ENCODE measurements at regions not wholly inside any gene's neighbourhood (a gene's known extent, or its start where the extent isn't known, plus 50 kb on each side); places are given as distances from the start of the nearest gene placed in this dataset.

GRCh38 chr1:96256130-96256790 lies 465.3 kb upstream of the PTBP2 start:
- CTCF ChIA-PET (ENCODE audit: low intra/inter-chr PET ratio, low total read pairs), result no interaction called here
- FAIRE-seq, result no peak
- ATAC-seq, result no peak

More at GRCh38 chr1:96256130-96256790, 465.3 kb upstream of the PTBP2 start:
- Histone ChIP-seq H3K27ac (ENCODE audit: extremely low read length, insufficient read depth, low read length) (no peak overlapping the region), H4K20me1 (ENCODE audit: insufficient read depth, low read length) (no peaks in the 10 kb centered on the region), H3K9ac (ENCODE audit: insufficient read depth, low read depth, low read length) (no peak overlapping the region), H3K4me3 (replicated peaks in 1 of 3; ENCODE audit: insufficient read depth in 1 of 3, low read depth in 2 of 3, low read length in 3 of 3) (no peak overlapping the region), H3K36me3 (replicated peaks in 1 of 2; ENCODE audit: control insufficient read depth in 1 of 2, insufficient read depth in 2 of 2, low read length in 2 of 2) (no peaks in the 10 kb centered on the region), H3K79me2 (ENCODE audit: insufficient read depth, low read length) (no peaks in the 10 kb centered on the region), H3K27me3 (ENCODE audit: control insufficient read depth in 1 of 2, insufficient read depth in 2 of 2, low read length in 2 of 2) (no peaks in the 10 kb centered on the region), H3K4me1 (ENCODE audit: insufficient read depth, low read length) (no peaks in the 10 kb centered on the region), H2AFZ (ENCODE audit: low read length) (no peak overlapping the region), H3K4me2 (ENCODE audit: low read depth, low read length) (no peak overlapping the region), H3K9me3 (ENCODE audit: low read length) (no peaks in the 10 kb centered on the region)
- TF ChIP-seq TP53 (CRISPR knock-in tag; conservative IDR thresholded peaks at IDR 0.05), result no peak
- no peak for TF ChIP-seq ZNF354B (CRISPR knock-in tag; IDR thresholded peaks at IDR 0.05)
- TF ChIP-seq DPF2 (CRISPR knock-in tag; IDR thresholded peaks at IDR 0.05; ENCODE audit: borderline replicate concordance, low read depth), result no peak
- TF ChIP-seq ZNF597 (CRISPR knock-in tag; IDR thresholded peaks at IDR 0.05), result no peak
- TF ChIP-seq PAWR (CRISPR knock-in tag; IDR thresholded peaks at IDR 0.05; ENCODE audit: borderline replicate concordance), result no peak
- TF ChIP-seq IRX3 (CRISPR knock-in tag; IDR thresholded peaks at IDR 0.05; ENCODE audit: borderline replicate concordance, low read depth), result no peak
- no peak for TF ChIP-seq BRCA1 (CRISPR knock-in tag; IDR thresholded peaks at IDR 0.05)
- no peak for TF ChIP-seq ONECUT2 (CRISPR knock-in tag; IDR thresholded peaks at IDR 0.05)
- no peak for TF ChIP-seq GABPA (IDR thresholded peaks at IDR 0.05; ENCODE audit: low read depth, low read length)
- TF ChIP-seq GABPA (CRISPR knock-in tag; IDR thresholded peaks at IDR 0.05; ENCODE audit: low read depth), result no peak
- TF ChIP-seq ZNF567 (CRISPR knock-in tag; IDR thresholded peaks at IDR 0.05; ENCODE audit: borderline replicate concordance), result no peak
- TF ChIP-seq TMF1 (CRISPR knock-in tag; IDR thresholded peaks at IDR 0.05; ENCODE audit: low read depth), result no peak
- no peak for TF ChIP-seq PHF20 (CRISPR knock-in tag; IDR thresholded peaks at IDR 0.05)
- no peak for TF ChIP-seq MBNL3 (CRISPR knock-in tag; conservative IDR thresholded peaks at IDR 0.05)
- TF ChIP-seq POLR2AphosphoS2 (IDR thresholded peaks at IDR 0.05; ENCODE audit: low read depth, low read length), result no peak
- no peak for TF ChIP-seq MIER2 (CRISPR knock-in tag; IDR thresholded peaks at IDR 0.05)
- no peak for TF ChIP-seq PRMT3 (CRISPR knock-in tag; IDR thresholded peaks at IDR 0.05; ENCODE audit: borderline replicate concordance, low read depth)
- no peak for TF ChIP-seq ZMAT3 (CRISPR knock-in tag; conservative IDR thresholded peaks at IDR 0.05)
- no peak for TF ChIP-seq ZNF276 (CRISPR knock-in tag; IDR thresholded peaks at IDR 0.05; ENCODE audit: low read depth)
- intact Hi-C loops (cut with micrococcal nuclease; ENCODE audit: unreplicated experiment) (no loop called here), in situ Hi-C loops (cut with HindIII; ENCODE audit: extremely low pct_ligation_motif_present, low pct_unique_long_range_greater_than_20kb) (no loop called here)
- no peak for DNase-seq (ENCODE audit: low spot score)
- WGBS (ENCODE audit: low lambda C conversion rate), result under 1% methylated on average over 3 of the region's 3 CpGs
- no TSS peak for BruUV-seq (replicated peaks)
- POLR2A ChIA-PET, result no interaction called here
